ENCODE measurements at regions not wholly inside any gene's neighbourhood (a gene's known extent, or its start where the extent isn't known, plus 50 kb on each side); places are given as distances from the start of the nearest gene placed in this dataset.

GRCh38 chr12:67439611-67440010 lies 170.5 kb downstream of the CAND1 start:
- TF ChIP-seq CTCF (IDR thresholded peaks at IDR 0.05; ENCODE audit: low read depth, low read length, poor library complexity, severe bottlenecking) (no peak), EZH2phosphoT487 (IDR thresholded peaks at IDR 0.05; ENCODE audit: borderline replicate concordance, low read length) (no peak)
